22Rv1 (cell line): ENCODE measurements at regions not wholly inside any gene's neighbourhood (a gene's known extent, or its start where the extent isn't known, plus 50 kb on each side); places are given as distances from the start of the nearest gene placed in this dataset.
"Not testable (repeated sequence)": the region's sequence is repeated elsewhere in the genome, so short reads cannot be mapped to it uniquely, and the experiment has no call there.

Experiments used
- H3K27ac ChIP-seq: fragments of 450-650 bp; 2 replicates; pipeline ENCODE4 v1.5.1; 2017
- CTCF ChIP-seq: fragments of 450-650 bp; IDR thresholded peaks from 2 replicates; pipeline ENCODE4 v1.5.1; 2017; ENCODE audit warnings: mild to moderate bottlenecking
- ZFX ChIP-seq: fragments of 450-650 bp; IDR thresholded peaks from 2 replicates; pipeline ENCODE4 v1.6.1; 2017; ENCODE audit warnings: antibody characterized with exemption, borderline replicate concordance

- TF ChIP-seq ZFX: no peak
- no peak overlapping the region for H3K27ac ChIP-seq
Observed at GRCh38 chr3:159039286-159039685, 237.4 kb downstream of the MFSD1 start.

GRCh38 chr3:159045279-159045885 lies 243.5 kb downstream of the MFSD1 start:
- TF ChIP-seq ZFX: no peak
- TF ChIP-seq CTCF: no peak
- no peak overlapping the region for H3K27ac ChIP-seq

GRCh38 chr3:159047361-159047760 lies 245.5 kb downstream of the MFSD1 start:
- TF ChIP-seq ZFX (no peak), CTCF (no peak)
- H3K27ac ChIP-seq: no peak overlapping the region

GRCh38 chr3:159052494-159052893 lies 250.6 kb downstream of the MFSD1 start:
- not testable (repeated sequence) for H3K27ac ChIP-seq

- TF ChIP-seq ZFX (no peak), CTCF (no peak)
- no peak overlapping the region for H3K27ac ChIP-seq
Observed at GRCh38 chr3:159057621-159058020, 255.8 kb downstream of the MFSD1 start.

GRCh38 chr3:159058859-159059258 lies 257.0 kb downstream of the MFSD1 start:
- no peak overlapping the region for H3K27ac ChIP-seq
- no peak for TF ChIP-seq CTCF
- no peak for TF ChIP-seq ZFX

GRCh38 chr3:159059395-159059794 lies 257.5 kb downstream of the MFSD1 start:
- TF ChIP-seq CTCF (no peak), ZFX (no peak)

GRCh38 chr3:159062734-159063410 lies 261.0 kb downstream of the MFSD1 start:
- TF ChIP-seq CTCF (no peak), ZFX (no peak)
- no peak overlapping the region for H3K27ac ChIP-seq

More at GRCh38 chr3:159059395-159059794, 257.5 kb downstream of the MFSD1 start:
- no peak overlapping the region for H3K27ac ChIP-seq
